ENCODE measurements at regions not wholly inside any gene's neighbourhood (a gene's known extent, or its start where the extent isn't known, plus 50 kb on each side); places are given as distances from the start of the nearest gene placed in this dataset.
A peak's percentile ranks its signal among the peaks of the same experiment; 100 is the strongest.

DNA sequence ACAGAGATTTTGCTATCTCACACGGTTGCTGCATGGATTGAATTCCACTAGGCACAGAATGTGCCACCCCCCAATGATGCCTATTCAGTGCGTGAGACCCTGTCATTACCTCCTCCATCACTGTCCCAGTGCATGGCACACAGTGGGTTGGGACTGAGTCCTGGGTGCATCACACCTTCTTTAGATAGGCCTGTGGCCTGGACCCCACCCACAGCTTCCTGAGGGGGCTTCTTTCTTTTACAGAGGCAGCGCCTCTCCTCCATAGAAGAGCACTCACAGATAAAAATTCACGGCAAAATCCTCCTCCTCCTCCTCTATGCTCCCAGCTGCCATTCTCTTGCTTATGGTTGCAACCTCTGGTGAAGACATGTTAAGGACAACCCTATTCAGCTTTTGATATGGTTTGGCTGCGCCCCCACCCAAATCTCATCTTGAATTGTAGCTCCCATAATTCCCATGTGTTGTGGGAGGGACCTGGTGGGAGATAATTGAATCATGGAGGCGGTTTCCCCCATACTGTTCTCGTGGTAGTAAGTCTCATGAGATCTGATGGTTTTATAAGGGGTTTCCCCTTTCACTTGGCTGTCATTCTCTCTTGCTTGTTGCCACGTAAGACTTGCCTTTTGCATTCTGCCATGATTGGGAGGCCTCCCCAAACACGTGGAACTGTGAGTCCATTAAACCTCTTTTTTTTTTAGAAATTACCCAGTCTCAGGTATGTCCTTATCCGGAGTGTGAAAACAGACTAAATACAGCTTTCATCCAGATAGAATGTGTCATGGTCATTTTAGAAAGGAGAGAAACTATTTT, 147.6 kb downstream of the KLF13 start:
- peak; percentile 54 for DNase-seq

- no peak for DNase-seq
Measured at GRCh38 chr15:31476236-31476810, 149.7 kb downstream of the KLF13 start.

GRCh38 chr15:31476866-31477265, 150.2 kb downstream of the KLF13 start:
- no peak for DNase-seq

GRCh38 chr15:31477301-31477700, 150.7 kb downstream of the KLF13 start:
- no peak for DNase-seq

DNA sequence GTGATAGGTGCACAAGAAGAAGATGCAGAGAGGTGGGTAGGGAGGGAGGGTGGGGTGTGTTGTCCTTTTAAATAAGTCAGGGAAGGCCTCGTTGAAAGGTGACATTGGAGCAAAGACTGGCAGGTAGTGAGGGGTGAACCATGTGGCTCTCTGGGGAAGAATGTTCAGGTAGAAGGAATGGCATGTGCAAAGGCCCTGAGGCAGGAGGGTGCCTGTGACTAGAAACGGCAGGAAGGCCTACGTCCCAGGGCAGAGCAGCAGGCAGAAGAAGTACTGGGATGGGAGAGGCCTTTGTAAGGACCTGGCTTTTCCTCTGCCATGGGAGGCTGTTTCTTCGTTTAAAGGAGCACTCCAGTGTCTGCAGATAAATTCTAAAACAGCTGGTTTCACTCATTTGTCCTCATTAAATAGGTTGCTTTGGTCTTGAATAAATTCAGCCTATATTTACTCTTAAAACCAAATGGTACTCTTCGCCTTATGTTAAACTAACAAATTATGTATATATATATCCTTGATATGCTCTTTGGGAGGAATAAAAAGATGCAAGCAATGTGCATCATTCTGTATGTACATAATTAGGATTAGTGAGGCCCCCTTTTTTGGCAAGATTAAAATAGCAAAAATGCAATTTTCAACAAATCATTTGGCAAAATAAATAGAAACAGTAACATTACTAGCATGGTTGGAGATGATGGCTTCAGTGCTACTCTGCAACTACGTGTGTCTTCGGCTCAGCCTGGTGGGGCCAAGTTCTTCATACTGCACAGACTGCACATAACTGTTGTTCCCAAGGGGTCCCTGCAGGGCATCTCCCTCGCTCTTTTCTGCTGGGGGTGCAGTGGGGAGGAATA, 151.4 kb downstream of the KLF13 start:
- DNase-seq = no peak

GRCh38 chr15:31478702-31479221, 152.1 kb downstream of the KLF13 start:
- no peak for DNase-seq

DNA sequence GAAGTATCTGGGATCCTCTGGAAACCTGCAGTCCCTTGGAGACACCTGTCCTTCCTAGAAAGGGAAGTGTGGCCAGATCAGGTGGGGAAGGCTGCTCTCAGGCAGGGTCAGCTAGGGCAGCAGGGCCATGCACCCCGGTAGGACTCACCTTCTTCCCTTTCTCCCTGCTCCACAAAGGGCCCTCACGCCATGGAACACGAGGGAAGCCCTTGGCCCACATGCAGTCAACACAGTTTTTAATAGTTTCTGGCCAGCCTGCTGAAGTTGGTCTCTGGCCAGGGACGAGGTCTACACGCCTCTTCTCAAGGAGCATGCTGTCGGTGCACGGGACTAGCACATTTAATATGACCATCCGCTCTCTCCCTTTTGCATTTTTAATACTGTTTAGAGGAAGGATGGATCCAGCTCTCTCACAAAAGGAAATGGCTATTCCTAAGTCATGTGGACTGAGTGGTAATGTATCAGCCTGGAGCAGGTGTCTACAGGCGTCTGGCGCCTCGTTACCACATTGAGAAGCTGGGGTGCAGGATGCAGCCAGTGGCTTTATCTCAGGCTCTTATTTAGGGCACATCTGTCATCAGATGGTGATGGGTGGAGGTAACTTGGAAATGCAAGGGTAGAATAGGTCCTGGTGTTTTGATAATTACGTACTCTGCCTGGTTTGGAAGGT, 153.9 kb downstream of the KLF13 start:
- DNase-seq = no peak

- DNase-seq = no peak
Measured at GRCh38 chr15:31481142-31481541, 154.5 kb downstream of the KLF13 start.

DNA sequence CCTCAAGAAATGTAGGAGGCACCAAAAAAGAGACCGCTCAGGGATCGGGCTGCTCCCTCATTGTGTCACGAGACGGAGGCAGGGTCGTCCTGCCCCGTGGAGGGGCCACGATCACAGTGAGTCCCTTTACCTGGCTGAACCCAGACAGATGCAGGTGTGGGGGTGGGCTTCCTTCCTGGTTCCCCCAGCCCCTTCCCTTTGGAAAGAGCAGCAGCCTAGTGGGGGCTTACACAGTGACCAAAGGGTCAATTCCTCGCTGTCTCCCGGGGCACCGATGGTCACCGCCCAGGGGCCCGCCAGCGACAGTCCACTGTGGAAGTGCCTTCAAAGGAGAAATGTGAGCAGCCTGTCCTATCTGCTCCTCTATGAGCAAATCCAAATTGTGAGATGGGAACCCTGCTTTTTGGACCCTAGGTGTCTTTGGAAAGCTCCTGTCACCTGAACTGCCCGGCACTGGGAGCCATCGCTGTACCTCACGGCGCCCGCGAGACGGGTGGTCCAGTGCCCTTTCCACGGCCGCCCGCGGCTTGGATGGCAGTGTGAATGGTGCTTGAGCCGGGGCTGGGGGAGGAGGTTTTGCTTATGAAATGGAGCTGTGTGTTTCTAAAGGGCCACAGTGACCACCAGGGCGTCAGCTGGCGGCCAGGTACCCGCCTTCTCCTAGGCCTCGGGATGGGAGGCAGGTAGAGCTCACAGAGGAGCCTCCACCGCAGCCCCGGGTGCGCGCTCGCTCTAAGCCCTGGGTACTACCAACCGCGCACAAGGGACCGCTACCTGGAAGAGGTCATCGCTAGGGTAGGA, 155.7 kb downstream of the KLF13 start:
- no peak for DNase-seq

DNA sequence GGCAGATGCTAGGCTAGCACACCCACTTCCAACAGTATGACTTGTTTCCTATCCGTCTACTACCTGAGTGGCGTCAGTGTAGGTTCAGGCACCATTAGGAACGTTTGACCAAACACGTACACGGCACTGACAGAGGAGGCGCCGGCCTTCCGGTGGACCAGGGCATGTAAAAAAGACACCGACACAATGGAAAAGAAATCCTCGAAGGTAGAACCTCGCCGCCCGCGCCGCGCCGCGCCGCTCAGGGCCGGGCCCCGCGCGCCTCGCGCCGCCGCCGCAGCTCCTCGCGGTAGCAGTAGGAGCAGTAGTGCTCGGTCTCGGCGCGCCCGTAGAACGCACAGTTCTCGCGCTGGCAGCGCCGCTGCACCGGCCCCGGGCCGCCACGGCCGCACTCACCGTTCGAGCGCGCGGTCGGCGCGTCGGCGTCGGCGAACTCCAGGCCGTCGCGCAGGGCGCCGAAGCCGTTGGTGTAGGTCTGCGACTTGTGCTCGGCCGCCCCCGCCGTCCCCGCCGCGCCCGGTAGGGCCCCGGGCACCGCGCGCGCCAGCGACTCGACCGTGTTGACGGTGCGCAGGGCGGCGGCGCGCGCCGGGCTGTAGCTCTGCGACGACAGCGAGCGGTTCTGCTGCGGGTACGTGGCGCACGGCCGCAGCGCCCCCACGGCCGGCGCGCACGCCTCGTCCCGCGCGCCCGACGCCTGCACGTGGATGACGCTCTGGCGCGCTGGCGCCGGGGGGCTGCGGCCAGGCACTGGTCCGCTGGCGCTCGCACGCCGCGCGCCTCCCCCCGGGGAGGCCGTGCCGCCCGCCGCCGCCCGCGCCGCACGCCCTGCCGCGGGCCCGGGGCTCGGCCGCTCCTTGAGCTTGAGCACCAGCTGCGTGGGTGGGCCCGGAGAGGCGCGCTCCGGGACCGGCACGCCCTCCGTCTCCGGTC, 156.7 kb downstream of the KLF13 start:
- DNase-seq = peak; percentile 45

DNA sequence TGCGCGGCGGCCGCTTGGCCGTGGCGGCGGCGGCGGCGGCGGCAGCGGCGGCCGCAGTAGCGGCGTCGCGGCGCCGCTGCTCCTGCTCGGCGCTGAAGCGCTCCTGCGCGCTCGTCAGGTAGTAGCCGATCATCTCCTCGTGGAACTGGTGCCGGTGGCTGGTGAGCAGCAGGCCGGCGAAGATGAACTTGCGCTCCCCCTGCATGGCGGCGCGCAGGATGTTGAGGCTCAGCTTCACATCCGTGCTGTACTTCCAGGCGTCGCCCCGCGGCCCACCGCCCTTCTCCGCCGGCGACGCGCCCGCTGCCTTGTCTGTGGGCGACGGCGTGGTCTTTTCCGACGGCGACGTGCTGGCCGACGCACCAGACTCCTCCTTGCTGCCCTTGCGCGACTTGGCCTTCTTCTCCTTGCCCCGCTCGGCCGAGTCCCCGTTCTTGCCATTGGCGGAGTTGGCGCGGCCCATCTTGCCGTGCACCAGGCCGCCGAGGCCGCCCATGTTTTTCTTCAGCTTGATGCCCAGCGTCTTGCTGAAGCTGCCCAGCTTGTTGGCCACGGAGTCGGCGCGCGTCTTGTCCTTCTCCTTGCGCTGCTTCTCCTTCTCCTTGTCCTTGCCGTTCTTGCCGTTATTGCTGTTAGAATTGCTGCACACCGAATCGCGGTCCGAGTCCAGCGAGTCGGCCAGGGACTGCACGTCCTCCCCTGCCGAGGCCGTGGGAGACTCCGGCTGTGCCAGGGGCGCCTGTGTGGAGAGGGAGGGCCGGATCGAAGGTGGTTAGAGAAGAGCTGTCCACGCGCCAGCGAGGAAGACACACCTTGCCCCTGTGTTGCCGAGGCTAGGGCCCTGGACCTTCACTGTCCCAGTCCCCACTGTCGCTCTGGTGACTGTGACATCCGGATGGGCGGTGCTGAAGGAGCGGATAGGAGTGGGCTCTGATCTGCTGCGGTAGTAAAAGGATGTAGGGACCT, 157.6 kb downstream of the KLF13 start:
- peak; percentile 33 for DNase-seq

DNA sequence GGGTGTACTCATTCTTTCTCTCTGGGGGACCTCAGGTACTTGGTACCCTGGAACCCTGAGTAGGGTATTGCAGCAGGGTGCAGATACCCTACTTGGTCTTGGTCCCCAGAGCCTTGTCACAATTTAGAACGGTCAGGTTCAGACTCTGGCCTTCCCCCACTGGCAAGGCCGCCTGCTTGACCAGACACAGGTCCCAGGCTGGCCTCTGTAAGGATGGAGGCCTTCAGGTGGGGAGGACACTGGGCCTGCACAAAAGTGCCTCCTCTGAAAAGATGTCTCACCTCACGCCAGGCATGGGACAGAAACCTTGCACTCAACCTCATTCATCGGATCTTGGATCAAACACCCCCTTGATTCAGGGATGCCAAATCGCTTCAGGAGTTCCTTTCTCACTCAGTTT, 158.4 kb downstream of the KLF13 start:
- DNase-seq = no peak

DNA sequence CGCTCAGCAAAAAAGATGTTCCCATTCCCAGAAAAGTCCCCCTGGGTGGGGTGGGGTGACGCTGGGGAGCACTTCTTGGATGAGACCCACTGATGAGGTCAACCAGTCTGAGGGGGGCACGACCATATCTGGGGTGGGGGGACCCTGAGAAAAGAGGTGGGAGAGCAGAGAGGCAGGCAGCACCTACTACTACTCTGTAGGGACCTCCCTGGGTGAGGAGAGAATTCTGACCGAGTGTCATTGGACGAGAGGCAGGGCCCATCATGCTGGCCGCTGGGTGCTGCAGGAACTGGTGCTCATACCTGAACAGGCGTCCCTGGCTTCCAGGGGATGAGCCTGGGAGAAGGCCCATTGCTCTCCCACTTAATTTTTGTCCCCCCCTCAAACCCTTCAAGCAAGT, 158.8 kb downstream of the KLF13 start:
- DNase-seq = no peak

DNA sequence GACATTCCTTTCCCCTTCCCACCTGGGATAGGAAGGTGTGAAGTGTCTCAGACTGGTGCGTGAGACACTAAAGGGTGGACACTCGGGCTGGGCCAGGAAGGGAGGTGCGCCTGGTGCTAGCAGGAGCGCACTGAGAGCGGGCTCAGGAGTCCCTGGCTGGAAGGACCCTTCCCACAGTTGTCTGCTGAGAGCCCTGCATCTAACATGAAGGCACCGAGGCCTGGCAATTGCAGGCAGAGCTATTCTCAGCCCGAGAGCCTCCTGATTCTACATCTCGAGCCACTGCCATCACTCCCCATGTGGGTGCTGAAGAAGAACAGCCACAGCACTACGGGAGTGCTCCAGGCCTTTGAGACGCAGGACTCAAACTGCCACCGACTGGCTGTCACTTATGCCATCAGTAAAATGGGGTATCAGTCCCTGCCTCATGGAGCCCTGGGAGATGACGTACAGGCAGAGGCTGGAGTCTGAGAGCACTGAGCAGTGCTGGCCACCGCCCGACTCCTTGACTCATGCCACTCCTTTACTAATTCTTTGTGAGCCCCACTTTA, 159.4 kb downstream of the KLF13 start:
- DNase-seq = no peak

- no peak for DNase-seq
Measured at GRCh38 chr15:31486506-31486905, 159.9 kb downstream of the KLF13 start.

- no peak for DNase-seq
Measured at GRCh38 chr15:31486906-31487695, 160.5 kb downstream of the KLF13 start.

- peak; percentile 42 for DNase-seq
Measured at GRCh38 chr15:31487811-31488436, 161.3 kb downstream of the KLF13 start.

Data from activated CD4-positive, alpha-beta T cell treated with anti-CD3 and anti-CD28 coated beads, Interleukin-2, Interleukin-6, amounts not matched to agents 100 ng/mL and 50 ng/mL, durations not matched to agents 16 hours and 8 hours (primary cell).